SJCRH30 (cell line): ENCODE measurements at regions not wholly inside any gene's neighbourhood (a gene's known extent, or its start where the extent isn't known, plus 50 kb on each side); places are given as distances from the start of the nearest gene placed in this dataset.
A peak's percentile ranks its signal among the peaks of the same experiment; 100 is the strongest.

ENCODE experiments used
- DNase-seq, 2 experiments: peaks; one replicate each; pipeline ENCODE4 v3.0.0-alpha.2; 2015 to 2020
- H3K27ac ChIP-seq: fragments of 250-450 bp; sonication (Bioruptor Pico); 2 replicates; pipeline ENCODE4 v1.5.1; 2020; ENCODE audit warnings: mild to moderate bottlenecking, moderate library complexity
- H3K27me3 ChIP-seq: fragments of 250-450 bp; sonication (Bioruptor Pico); 2 replicates; pipeline ENCODE4 v1.5.1; 2020; ENCODE audit warnings: mild to moderate bottlenecking, moderate library complexity
- H3K36me3 ChIP-seq: fragments of 250-450 bp; sonication (Bioruptor Pico); 2 replicates; pipeline ENCODE4 v1.5.1; 2020; ENCODE audit warnings: mild to moderate bottlenecking, moderate library complexity
- H3K4me1 ChIP-seq: fragments of 250-450 bp; sonication (Bioruptor Pico); 2 replicates; pipeline ENCODE4 v1.5.1; 2020; ENCODE audit warnings: mild to moderate bottlenecking, moderate library complexity
- H3K4me3 ChIP-seq: fragments of 250-450 bp; sonication (Bioruptor Pico); 2 replicates; pipeline ENCODE4 v1.5.1; 2020; ENCODE audit warnings: mild to moderate bottlenecking, moderate library complexity
- H3K9me3 ChIP-seq: fragments of 250-450 bp; sonication (Bioruptor Pico); replicated peaks from 2 replicates; pipeline ENCODE4 v1.5.1; 2020; ENCODE audit warnings: mild to moderate bottlenecking, moderate library complexity

DNA sequence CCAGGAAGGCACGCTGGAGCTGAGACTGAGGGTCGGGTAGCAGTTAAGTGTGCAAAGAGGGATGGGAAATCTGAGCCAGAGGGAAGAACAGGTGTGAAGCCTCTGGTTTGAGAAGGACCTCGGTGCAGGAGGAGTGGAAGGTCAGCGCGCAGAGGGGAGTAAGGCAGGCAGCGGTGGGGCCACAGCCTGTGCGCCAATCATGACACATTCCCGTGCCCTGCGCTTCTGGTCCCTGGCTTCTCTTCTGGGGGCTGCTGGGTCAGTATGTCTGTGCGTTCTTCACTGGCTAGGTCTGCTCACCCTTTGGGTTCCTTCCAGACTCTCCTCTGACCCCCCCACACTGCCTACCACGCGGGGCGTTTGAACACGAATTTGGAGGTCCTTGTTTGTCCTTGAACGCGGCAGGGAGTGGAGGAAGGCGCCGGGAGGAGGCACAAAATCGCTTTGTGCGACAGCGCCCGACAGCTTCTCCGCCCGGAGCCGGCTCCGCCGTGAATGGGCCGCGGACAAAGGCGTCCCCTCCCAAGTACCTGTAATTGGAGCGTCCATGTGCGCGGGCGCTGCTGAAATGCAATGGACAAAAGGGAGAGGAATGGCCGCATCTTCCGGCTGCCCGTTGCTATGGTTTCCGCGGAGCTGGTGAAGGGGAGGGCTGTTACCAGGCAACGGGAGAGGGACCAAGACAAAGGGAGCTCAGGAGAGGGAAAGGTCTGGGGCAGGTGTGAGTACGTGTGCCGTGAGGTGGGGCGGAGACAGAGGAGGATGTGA lies 207.2 kb upstream of the SRRM4 start:
- Histone ChIP-seq H3K27me3 (no peaks in the 10 kb centered on the region), H3K4me1 (no peaks in the 10 kb centered on the region), H3K4me3 (no peak overlapping the region), H3K9me3 (no peaks in the 10 kb centered on the region), H3K36me3 (no peaks in the 10 kb centered on the region), H3K27ac (no peak overlapping the region)
- no peak for DNase-seq

GRCh38 chr12:118777504-118777903 lies 203.8 kb upstream of the SRRM4 start:
- no peaks in the 10 kb centered on the region for H3K27me3 ChIP-seq
- H3K4me3 ChIP-seq, result no peak overlapping the region
- no peaks in the 10 kb centered on the region for H3K9me3 ChIP-seq
- no peak for DNase-seq
- no peak overlapping the region for H3K27ac ChIP-seq
- H3K4me1 ChIP-seq, result no peaks in the 10 kb centered on the region
- H3K36me3 ChIP-seq, result no peaks in the 10 kb centered on the region

DNA sequence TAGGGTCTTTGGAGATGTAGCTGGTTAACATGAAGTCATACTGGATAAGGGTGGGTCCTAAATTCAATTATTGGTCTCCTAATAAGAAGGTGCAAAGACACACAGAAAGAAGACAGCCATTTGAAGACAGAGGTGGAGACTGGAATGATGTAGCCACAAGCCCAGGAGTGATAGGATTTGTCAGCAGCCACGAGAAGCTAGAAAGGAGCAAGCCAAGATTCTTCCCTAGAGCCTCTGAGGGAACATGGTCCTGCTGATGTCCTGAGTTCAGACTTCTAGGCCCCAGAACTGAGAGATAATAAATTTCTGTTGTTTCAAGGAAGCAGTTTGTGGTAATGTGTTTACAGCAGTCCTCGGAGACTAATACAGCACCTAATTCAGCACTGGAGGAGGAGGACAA lies 203.3 kb upstream of the SRRM4 start:
- Histone ChIP-seq H3K4me3 (no peak overlapping the region), H3K9me3 (no peaks in the 10 kb centered on the region), H3K27me3 (no peaks in the 10 kb centered on the region), H3K27ac (no peak overlapping the region), H3K36me3 (no peaks in the 10 kb centered on the region), H3K4me1 (no peaks in the 10 kb centered on the region)
- DNase-seq, result no peak

DNA sequence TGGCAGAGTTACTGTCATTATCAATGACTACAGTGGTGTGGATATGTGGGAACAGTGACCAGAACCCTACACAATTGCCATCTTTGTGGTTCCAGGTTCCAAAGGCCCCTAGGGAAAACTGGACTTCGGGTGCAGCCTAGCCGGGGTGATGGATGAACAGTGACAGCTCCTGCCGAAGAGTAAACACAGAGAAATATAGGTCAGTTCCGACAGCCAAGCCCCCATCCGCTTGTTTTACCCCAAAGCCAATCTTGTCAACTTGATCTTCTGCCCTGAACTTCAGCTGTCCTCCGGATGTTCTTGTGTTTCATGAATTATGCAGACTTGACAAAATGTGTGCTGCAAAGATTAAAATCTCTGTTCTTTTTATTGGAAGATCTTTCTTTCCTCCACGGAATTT lies 200.4 kb upstream of the SRRM4 start:
- no peak for DNase-seq
- Histone ChIP-seq H3K36me3 (no peaks in the 10 kb centered on the region), H3K27ac (no peak overlapping the region), H3K4me1 (no peaks in the 10 kb centered on the region), H3K9me3 (no peaks in the 10 kb centered on the region), H3K4me3 (no peak overlapping the region), H3K27me3 (no peaks in the 10 kb centered on the region)

DNA sequence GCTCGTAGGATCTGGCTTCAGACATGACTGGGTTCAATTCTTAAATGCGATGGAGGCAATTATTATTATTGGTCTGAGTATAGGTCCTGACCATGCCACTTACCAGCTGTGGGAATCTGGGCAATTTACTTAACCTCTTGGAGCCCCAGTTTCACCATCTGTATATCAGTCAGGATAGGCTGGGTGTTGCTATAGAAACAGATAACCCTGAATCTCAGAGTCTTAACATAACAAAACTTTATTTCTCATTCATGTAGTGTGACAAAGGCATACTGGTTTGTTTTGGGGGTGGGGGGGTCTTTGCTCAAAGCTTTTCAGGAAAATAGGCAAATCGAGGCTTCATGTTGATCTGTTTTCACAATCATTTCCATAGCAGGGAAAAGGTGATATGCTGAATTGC lies 199.6 kb upstream of the SRRM4 start:
- Histone ChIP-seq H3K36me3 (no peaks in the 10 kb centered on the region), H3K27me3 (no peaks in the 10 kb centered on the region), H3K4me3 (no peak overlapping the region), H3K4me1 (no peaks in the 10 kb centered on the region), H3K9me3 (no peaks in the 10 kb centered on the region), H3K27ac (no peak overlapping the region)
- no peak for DNase-seq

- Histone ChIP-seq H3K27ac (no peak overlapping the region), H3K9me3 (no peaks in the 10 kb centered on the region), H3K27me3 (no peaks in the 10 kb centered on the region), H3K4me1 (no peaks in the 10 kb centered on the region), H3K36me3 (no peaks in the 10 kb centered on the region), H3K4me3 (no peak overlapping the region)
- DNase-seq, result no peak
Measured at GRCh38 chr12:118783703-118784102, 197.6 kb upstream of the SRRM4 start.

GRCh38 chr12:118790578-118790977 lies 190.8 kb upstream of the SRRM4 start:
- no peaks in the 10 kb centered on the region for H3K36me3 ChIP-seq
- H3K9me3 ChIP-seq, result no peaks in the 10 kb centered on the region
- no peaks in the 10 kb centered on the region for H3K27me3 ChIP-seq
- DNase-seq, result no peak
- H3K27ac ChIP-seq, result no peak overlapping the region
- H3K4me1 ChIP-seq, result no peaks in the 10 kb centered on the region
- H3K4me3 ChIP-seq, result no peak overlapping the region

DNA sequence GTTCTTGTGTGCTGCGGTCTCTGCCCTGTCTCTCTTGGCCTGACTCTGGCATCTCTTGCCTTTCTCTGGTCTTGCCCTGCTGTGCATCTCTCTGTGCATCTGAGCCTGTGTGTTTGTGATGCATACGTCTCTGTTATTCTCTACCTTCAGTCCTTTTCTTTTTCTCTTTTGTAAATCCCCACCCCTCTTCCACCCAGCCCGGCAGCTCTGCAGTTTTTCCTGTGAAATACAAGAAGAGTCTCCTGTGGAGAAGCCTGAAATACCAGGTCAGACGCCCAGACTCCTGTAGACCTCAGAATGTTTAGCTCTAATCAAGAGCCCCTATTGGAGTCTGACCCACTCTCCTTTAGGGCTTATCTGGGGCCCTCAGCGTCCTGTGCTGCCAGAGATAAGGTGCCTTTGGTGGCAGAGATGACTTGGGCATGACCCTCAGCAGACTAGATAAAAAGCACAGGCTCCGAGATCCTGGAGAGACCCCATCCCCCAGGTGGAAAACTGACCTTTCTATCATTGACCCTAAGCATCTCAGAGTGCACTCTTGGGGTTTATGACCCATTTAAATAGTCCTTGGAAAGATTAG lies 167.5 kb upstream of the SRRM4 start:
- H3K9me3 ChIP-seq, result no peaks in the 10 kb centered on the region
- no peak overlapping the region for H3K27ac ChIP-seq
- H3K4me1 ChIP-seq, result no peaks in the 10 kb centered on the region
- H3K4me3 ChIP-seq, result no peak overlapping the region
- no peaks in the 10 kb centered on the region for H3K27me3 ChIP-seq
- DNase-seq, result no peak
- no peaks in the 10 kb centered on the region for H3K36me3 ChIP-seq

GRCh38 chr12:118816296-118816695 lies 165.0 kb upstream of the SRRM4 start:
- Histone ChIP-seq H3K27me3 (no peaks in the 10 kb centered on the region), H3K27ac (no peak overlapping the region), H3K4me3 (no peak overlapping the region), H3K9me3 (no peaks in the 10 kb centered on the region), H3K36me3 (no peaks in the 10 kb centered on the region), H3K4me1 (no peaks in the 10 kb centered on the region)
- DNase-seq, result no peak

- no peaks in the 10 kb centered on the region for H3K9me3 ChIP-seq
- H3K4me1 ChIP-seq, result no peaks in the 10 kb centered on the region
- H3K4me3 ChIP-seq, result no peak overlapping the region
- H3K27ac ChIP-seq, result no peak overlapping the region
- DNase-seq, result peak; percentile 7 to 49
- H3K27me3 ChIP-seq, result no peaks in the 10 kb centered on the region
- no peaks in the 10 kb centered on the region for H3K36me3 ChIP-seq
Measured at GRCh38 chr12:118821386-118821925, 159.9 kb upstream of the SRRM4 start.

DNA sequence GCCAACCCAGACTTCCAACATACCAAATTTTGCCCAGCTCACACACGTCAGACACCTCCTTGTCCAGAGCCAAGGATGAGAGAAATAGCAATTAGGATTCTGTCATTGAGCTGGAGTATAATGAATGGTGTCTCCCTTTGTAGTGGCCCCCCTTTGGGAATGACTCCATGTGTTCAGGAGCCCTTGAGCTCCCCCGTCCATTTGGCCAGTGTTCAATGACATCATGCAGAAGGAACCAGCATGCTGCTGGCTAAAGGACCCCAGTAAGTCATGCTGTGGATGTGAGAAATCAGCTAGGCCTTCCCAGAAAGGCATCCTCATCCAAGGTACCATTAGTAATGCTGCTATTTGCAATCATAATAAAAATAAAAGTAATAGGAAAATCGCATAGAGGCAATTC lies 158.8 kb upstream of the SRRM4 start:
- no peaks in the 10 kb centered on the region for H3K27me3 ChIP-seq
- DNase-seq, result no peak
- H3K27ac ChIP-seq, result no peak overlapping the region
- no peaks in the 10 kb centered on the region for H3K36me3 ChIP-seq
- H3K4me1 ChIP-seq, result no peaks in the 10 kb centered on the region
- H3K4me3 ChIP-seq, result no peak overlapping the region
- H3K9me3 ChIP-seq, result no peaks in the 10 kb centered on the region

GRCh38 chr12:118827047-118827446 lies 154.3 kb upstream of the SRRM4 start:
- Histone ChIP-seq H3K36me3 (no peaks in the 10 kb centered on the region), H3K4me3 (no peak overlapping the region), H3K27me3 (no peaks in the 10 kb centered on the region), H3K4me1 (peaks cover 18% of the 10 kb centered on the region), H3K27ac (no peak overlapping the region), H3K9me3 (no peaks in the 10 kb centered on the region)
- DNase-seq, result no peak

- no peaks in the 10 kb centered on the region for H3K9me3 ChIP-seq
- peaks cover 18% of the 10 kb centered on the region for H3K4me1 ChIP-seq
- H3K27ac ChIP-seq, result no peak overlapping the region
- H3K36me3 ChIP-seq, result no peaks in the 10 kb centered on the region
- no peak for DNase-seq
- no peak overlapping the region for H3K4me3 ChIP-seq
- no peaks in the 10 kb centered on the region for H3K27me3 ChIP-seq
Measured at GRCh38 chr12:118827606-118828005, 153.7 kb upstream of the SRRM4 start.

DNA sequence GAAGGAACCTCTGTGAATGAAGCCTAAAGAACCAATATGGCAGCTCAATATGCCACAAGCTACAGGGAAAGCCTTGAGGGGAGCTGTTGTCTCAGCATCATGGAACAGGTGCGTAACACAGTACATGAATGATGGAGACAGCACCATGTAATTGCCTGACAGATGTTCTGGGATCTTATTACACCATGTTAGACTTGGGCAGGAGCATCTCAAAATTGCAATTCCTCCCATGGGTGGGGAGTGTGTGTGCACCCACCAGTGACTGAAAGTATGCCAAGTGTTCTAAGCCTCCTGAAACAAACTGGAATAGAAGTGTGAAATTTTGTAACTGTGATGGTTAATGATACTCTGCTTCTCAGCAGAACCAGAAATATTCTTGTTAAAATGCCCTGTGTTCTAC lies 151.0 kb upstream of the SRRM4 start:
- H3K27ac ChIP-seq, result peak overlapping the region; percentile 92
- H3K9me3 ChIP-seq, result no peaks in the 10 kb centered on the region
- peak; percentile 77 to 93 for DNase-seq

DNA sequence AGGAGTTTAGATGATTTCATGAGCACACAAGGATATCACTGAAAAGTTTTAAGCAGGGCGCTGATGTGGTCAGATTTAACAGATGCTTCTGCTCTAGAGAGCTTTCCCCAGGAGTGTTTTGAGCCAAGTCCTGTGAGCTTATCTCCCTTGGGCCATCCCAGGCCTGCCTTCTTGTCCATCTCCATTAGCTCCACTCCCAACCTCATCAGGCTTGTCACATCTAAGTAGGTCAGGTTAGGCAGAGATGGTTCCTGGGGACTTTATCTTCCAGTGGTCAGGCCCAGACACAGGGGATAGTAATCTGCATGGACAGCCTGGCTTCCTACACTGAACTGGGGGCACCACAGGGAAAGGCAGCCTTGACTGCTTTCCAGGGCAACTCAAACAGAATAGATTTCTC lies 145.4 kb upstream of the SRRM4 start:
- H3K27me3 ChIP-seq, result no peaks in the 10 kb centered on the region
- H3K4me3 ChIP-seq, result no peak overlapping the region
- H3K9me3 ChIP-seq, result no peaks in the 10 kb centered on the region
- DNase-seq, result no peak
- H3K4me1 ChIP-seq, result peaks cover 6% of the 10 kb centered on the region
- H3K36me3 ChIP-seq, result no peaks in the 10 kb centered on the region
- no peak overlapping the region for H3K27ac ChIP-seq

More for the DNA sequence above, 151.0 kb upstream of the SRRM4 start:
- H3K4me1 ChIP-seq, result peaks cover 18% of the 10 kb centered on the region
- no peaks in the 10 kb centered on the region for H3K36me3 ChIP-seq
- no peaks in the 10 kb centered on the region for H3K27me3 ChIP-seq
- H3K4me3 ChIP-seq, result no peak overlapping the region

DNA sequence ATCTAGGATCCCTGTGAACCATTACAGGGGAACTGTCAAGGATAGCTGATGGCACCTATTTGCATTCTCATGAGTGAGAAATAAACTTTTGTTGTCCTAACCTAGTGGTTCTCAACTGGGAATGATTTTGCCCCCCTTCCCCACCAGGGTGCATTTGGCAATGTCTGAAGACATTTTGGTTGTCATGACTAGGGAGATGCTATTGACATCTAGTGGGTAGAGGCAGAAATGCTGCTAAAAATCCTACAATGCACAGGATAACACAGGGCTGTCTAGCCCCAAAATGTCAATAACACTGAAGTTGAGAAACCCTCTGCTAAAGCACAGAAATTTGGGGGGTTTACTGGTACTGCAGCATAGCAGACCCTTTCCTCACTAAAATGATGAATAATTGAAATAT lies 140.9 kb upstream of the SRRM4 start:
- Histone ChIP-seq H3K27ac (no peak overlapping the region), H3K9me3 (no peaks in the 10 kb centered on the region), H3K4me3 (no peak overlapping the region), H3K4me1 (no peaks in the 10 kb centered on the region), H3K36me3 (no peaks in the 10 kb centered on the region), H3K27me3 (no peaks in the 10 kb centered on the region)
- DNase-seq, result peak in 1 of 2 experiments; percentile 57
